ENCODE measurements at regions not wholly inside any gene's neighbourhood (a gene's known extent, or its start where the extent isn't known, plus 50 kb on each side); places are given as distances from the start of the nearest gene placed in this dataset.

- TF ChIP-seq CTCF (IDR thresholded peaks at IDR 0.05; ENCODE audit: low read depth, low read length), result peak; percentile 46
- H3K4me3 ChIP-seq (ENCODE audit: low read depth, low read length), result no peak overlapping the region
Observed at GRCh38 chr4:153083447-153083947, 120.7 kb upstream of the TRIM2 start.

- no peak overlapping the region for H3K4me3 ChIP-seq (ENCODE audit: low read depth, low read length)
- TF ChIP-seq CTCF (IDR thresholded peaks at IDR 0.05; ENCODE audit: low read depth, low read length), result no peak
Observed at GRCh38 chr4:153084224-153084979, 119.8 kb upstream of the TRIM2 start.

- peak; percentile 98 for TF ChIP-seq CTCF (IDR thresholded peaks at IDR 0.05; ENCODE audit: low read depth, low read length)
- no peak overlapping the region for H3K4me3 ChIP-seq (ENCODE audit: low read depth, low read length)
Observed at GRCh38 chr4:153084980-153085630, 119.1 kb upstream of the TRIM2 start.

- TF ChIP-seq CTCF (IDR thresholded peaks at IDR 0.05; ENCODE audit: low read depth, low read length), result no peak
- no peak overlapping the region for H3K4me3 ChIP-seq (ENCODE audit: low read depth, low read length)
Observed at GRCh38 chr4:153087671-153088194, 116.5 kb upstream of the TRIM2 start.

- H3K4me3 ChIP-seq (ENCODE audit: low read depth, low read length), result no peak overlapping the region
- no peak for TF ChIP-seq CTCF (IDR thresholded peaks at IDR 0.05; ENCODE audit: low read depth, low read length)
Observed at GRCh38 chr4:153089742-153090141, 114.5 kb upstream of the TRIM2 start.

- no peak overlapping the region for H3K4me3 ChIP-seq (ENCODE audit: low read depth, low read length)
- no peak for TF ChIP-seq CTCF (IDR thresholded peaks at IDR 0.05; ENCODE audit: low read depth, low read length)
Observed at GRCh38 chr4:153090181-153090580, 114.1 kb upstream of the TRIM2 start.
